Uterus (tissue), 2 donors: ENCODE measurements at regions not wholly inside any gene's neighbourhood (a gene's known extent, or its start where the extent isn't known, plus 50 kb on each side); places are given as distances from the start of the nearest gene placed in this dataset.

Experiments used
- POLR2A ChIP-seq, 2 donors: fragments of 450-650 bp; IDR thresholded peaks; one replicate each; pipeline ENCODE4 v1.6.1; 2016; ENCODE audit warnings: antibody characterized with exemption in 2 of 2, mild to moderate bottlenecking in 1 of 2, moderate library complexity in 1 of 2
- TF ChIP-seq, protein P1 (sequence below), 4 experiments: fragments of 200-600 bp in 2 of 4; fragments of 450-650 bp in 2 of 4; sonication (generic) in 2 of 4; IDR thresholded peaks; one replicate each; pipeline ENCODE4 v1.5.1; 2016 to 2019; ENCODE audit warnings: antibody characterized with exemption in 4 of 4, mild to moderate bottlenecking in 2 of 4, moderate library complexity in 1 of 4

DNA sequence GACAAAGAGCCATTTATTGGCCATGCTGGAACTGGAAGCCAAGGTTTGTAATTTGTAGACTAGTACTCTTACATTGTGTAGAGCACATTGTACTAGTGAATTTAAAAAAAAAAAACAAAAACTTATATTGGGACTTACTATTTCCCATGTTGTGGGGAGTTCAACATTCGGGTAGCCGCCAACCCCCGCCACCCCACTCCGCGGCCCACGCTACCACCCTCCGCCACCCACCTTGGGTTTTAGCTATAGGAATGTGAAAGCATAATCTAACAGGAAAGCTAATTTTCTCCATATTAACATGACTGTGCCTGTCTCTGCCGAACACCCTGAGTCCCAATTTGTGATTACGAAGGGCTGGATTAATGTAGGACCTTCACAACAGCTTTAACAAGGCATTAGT is 275.8 kb downstream of the FIGN start:
- TF ChIP-seq POLR2A (IDR thresholded peaks at IDR 0.05): no peak
- TF ChIP-seq, protein P1, sequence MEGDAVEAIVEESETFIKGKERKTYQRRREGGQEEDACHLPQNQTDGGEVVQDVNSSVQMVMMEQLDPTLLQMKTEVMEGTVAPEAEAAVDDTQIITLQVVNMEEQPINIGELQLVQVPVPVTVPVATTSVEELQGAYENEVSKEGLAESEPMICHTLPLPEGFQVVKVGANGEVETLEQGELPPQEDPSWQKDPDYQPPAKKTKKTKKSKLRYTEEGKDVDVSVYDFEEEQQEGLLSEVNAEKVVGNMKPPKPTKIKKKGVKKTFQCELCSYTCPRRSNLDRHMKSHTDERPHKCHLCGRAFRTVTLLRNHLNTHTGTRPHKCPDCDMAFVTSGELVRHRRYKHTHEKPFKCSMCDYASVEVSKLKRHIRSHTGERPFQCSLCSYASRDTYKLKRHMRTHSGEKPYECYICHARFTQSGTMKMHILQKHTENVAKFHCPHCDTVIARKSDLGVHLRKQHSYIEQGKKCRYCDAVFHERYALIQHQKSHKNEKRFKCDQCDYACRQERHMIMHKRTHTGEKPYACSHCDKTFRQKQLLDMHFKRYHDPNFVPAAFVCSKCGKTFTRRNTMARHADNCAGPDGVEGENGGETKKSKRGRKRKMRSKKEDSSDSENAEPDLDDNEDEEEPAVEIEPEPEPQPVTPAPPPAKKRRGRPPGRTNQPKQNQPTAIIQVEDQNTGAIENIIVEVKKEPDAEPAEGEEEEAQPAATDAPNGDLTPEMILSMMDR (IDR thresholded peaks at IDR 0.05): no peak
